ENCODE measurements at regions not wholly inside any gene's neighbourhood (a gene's known extent, or its start where the extent isn't known, plus 50 kb on each side); places are given as distances from the start of the nearest gene placed in this dataset.
"Not testable (repeated sequence)": the region's sequence is repeated elsewhere in the genome, so short reads cannot be mapped to it uniquely, and the experiment has no call there.

- no peak for FAIRE-seq
Observed at GRCh38 chr5:39629946-39630345, 205.2 kb upstream of the DAB2 start.

GRCh38 chr5:39628348-39628747 is 203.6 kb upstream of the DAB2 start:
- FAIRE-seq: no peak

DNA sequence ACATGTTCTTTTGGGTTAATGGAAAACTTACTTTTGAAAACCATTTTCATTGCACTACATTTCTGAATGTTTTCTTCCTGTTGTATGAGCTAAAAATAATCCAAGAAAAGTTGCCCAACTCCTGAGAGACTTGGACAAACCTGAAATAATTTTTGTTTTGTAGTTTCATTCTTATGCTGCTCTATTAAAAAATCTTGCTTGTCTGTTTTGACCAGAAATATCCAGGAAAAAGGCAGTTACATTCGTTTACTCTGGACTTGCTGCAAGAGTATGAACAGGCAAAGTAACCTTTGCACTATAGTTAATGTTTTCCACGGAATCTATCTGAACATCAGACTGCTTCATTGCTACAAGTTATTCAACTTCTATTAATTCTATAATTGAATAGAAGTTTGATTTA is 200.1 kb upstream of the DAB2 start:
- FAIRE-seq: no peak

- FAIRE-seq: no peak
Observed at GRCh38 chr5:39624268-39624886, 199.6 kb upstream of the DAB2 start.

DNA sequence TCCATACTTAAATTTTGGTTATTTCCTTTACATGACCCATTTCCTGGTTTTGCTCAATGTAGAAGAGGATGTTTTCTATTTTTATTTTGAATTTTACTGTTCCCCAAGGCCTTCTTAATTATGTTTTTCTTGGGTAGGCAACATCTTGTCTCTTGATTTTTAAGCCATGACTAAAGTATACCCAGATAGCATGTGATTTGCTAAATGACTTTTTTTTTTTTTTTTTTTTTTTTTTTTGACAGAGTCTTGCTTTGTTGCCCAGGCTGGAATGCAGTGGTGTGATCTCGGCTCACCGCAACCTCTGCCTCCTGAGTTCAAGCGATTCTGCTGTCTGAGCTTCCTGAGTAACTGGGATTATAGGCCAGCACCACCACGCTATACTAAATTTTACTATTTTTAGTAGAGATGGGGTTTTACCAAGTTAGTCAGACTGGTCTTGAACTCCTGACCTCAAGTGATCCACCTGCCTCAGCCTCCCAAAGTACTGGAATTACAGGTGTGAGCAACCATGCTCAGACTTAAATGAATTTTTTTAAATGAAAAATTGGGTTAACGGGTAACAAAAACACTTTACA is 198.6 kb upstream of the DAB2 start:
- no peak for FAIRE-seq

GRCh38 chr5:39622281-39622680 is 197.5 kb upstream of the DAB2 start:
- no peak for FAIRE-seq

GRCh38 chr5:39619168-39619818 is 194.5 kb upstream of the DAB2 start:
- FAIRE-seq: no peak

- no peak for FAIRE-seq
Observed at GRCh38 chr5:39618391-39618790, 193.6 kb upstream of the DAB2 start.

DNA sequence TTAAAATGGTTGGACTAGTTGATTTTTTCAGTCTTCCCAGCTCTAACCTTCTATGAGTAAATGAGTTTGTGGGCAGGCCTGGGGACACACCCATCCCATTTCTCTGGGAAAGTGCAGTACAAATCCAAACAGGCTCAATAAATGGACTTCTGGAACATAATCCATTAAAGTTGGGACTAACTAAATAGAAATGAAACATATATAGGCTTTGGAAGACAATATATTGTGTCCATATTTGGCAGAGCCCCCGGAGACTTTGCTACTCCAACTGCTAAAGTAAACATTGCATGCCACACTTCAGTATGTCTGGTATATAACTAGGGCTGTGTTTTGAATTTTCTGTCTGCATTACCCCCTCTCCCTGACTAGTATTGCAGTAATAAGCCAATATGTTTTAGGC is 191.4 kb upstream of the DAB2 start:
- no peak for FAIRE-seq

DNA sequence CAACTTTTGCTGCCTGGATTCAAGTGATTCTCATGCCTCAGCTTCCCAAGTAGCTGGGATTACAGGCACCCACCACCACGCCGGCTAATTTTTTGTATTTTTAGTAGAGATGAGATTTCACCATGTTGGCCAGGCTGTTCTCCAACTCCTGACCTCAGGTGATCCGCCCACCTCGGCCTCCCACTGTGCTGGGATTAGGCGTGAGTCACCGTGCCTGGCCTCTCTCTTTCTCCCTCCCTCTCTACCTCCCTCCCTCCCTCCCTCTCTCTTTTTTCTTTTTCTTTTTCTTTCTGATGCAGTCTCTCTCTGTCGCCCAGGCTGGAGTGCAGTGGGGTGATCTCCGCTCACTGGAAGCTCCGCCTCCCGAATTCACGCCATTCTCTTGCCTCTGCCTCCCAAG is 186.3 kb upstream of the DAB2 start:
- not testable (repeated sequence) for FAIRE-seq

GRCh38 chr5:39608024-39608423 is 183.2 kb upstream of the DAB2 start:
- FAIRE-seq: no peak

GRCh38 chr5:39606591-39606990 is 181.8 kb upstream of the DAB2 start:
- no peak for FAIRE-seq

- no peak for FAIRE-seq
Observed at GRCh38 chr5:39605588-39606575, 181.1 kb upstream of the DAB2 start.

GRCh38 chr5:39605145-39605544 is 180.4 kb upstream of the DAB2 start:
- no peak for FAIRE-seq

- FAIRE-seq: no peak
Observed at GRCh38 chr5:39604491-39604890, 179.7 kb upstream of the DAB2 start.

DNA sequence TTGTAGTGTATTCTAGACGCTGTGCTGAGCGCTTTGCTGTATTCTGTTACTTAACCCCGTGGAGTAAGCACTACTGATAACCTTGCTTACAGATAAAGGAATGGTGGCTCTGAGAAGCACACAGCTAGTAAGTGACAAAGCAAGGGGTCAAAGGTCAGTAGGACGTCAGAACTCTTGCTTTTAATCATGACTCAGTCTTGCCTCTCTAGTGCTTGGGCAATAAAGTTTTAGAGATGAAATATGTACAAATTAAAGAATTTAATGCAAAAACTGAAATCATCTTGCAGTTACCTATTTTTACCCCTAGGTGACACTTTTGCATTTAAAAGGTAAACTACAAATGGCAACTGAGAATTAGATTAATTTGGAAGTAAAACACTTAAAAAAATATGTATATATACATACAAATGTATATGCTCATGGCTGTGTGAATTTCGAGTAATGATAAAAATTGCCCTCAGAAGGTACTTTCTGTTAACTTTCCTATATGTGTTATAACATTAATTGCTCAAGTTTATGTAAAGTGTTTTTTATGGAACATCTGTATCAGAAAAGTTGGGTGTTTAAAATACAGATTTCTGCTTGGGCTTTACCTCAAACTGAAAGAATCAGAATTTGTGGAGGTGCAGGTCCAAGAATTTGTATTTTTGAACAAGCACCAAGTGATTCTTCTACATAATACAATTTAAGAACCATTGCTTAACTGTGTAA is 175.1 kb upstream of the DAB2 start:
- FAIRE-seq: peak; percentile 96

DNA sequence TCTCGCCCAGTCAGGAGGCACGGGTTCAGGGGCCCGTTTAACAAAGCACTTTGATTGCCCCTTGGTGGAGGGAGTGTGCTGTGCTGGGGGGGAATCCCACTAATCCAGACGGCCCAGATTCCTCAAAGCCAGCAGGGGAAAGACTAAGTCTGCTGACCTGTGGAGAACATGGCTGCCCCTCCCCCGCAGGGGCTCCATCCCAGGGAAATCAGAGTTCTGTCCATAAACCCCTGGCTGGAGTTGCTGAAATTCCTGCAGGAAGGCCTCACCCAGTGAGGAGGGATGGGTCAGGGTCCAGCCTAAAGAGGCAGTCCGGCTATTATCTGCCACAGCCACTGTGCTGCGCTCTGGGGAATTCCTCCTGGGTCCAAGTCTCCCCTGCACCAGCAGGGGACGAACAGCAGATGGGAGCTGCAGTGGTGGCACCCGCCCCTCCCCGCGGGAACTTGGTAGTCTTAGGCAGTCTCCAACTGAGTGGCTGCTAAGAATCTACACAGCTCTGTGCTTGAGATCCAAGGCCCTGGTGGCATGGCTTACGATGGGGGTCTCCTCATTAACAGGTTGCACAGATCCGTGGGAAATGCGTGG is 174.0 kb upstream of the DAB2 start:
- FAIRE-seq: no peak

DNA sequence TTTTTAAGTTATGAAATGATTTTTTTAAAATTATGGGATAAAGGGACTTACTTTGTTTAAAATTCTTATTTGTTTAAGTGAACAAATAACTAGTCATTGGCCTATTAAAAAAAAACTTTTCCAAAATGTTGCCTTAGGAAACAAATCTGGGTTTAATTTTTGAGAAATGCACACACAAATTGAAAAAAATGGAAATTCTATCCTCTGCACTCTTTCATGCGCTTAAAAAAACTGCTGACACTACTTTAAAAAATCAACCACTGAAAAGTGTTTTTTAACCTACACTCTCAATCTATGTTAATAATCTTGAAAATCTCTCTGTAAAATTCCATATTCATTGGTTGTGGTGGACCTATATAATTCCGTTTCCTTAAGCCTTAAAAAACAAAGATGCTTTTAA is 163.4 kb upstream of the DAB2 start:
- FAIRE-seq: no peak

DNA sequence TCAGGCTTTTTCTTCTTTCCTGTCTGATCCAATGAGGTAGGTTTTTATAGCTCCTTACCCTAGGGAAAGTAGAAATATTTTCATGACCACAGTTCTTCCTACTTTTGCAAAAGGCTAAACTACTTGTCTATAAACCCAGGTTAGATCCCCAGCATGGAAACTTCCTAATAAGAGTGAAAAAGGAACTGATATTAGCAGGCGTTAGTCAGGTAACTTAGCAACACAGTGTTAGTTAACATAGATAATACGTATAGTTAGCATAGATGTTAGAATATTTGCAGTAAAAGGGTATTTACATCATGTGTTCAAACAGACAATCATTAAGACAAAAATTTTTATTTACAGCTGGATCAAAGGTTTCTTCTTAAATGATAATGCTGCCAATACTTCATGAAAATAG is 162.9 kb upstream of the DAB2 start:
- FAIRE-seq: no peak

GRCh38 chr5:39586185-39586584 is 161.4 kb upstream of the DAB2 start:
- no peak for FAIRE-seq

GRCh38 chr5:39584927-39585326 is 160.1 kb upstream of the DAB2 start:
- no peak for FAIRE-seq

DNA sequence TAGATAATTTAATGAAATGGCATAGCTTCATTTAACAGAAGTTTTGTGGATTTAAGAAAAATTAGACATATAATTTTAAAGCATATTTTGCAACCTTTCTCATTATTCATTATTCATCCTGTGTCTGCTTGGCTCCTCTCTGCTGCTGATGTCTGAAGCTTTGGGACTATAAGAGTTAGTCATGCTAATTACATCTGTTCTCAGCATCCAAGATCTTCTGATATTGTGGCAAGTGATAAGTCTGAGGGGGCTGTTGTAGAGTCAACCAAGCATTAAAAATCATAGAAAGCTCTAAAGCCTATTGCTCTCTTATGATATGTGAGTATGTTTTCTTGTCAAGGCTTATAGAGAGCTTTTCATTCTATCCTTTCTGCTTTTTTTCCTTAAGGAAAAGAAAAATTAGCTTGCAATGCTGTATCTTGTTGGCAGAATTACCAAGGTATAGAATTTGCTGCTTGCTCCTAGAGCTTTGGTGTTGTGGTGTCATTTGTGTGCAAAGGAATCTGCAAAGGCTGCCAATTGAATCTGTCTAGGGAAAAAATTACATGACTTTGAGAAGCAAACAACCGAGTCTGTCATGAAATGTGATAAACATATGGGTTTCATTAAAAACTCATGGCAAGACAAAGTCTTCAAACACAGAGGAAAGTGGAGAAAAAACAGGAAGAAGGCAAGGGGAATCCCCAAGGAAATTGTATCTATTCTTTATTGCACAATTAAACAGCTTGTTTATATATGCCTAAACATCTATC is 156.1 kb upstream of the DAB2 start:
- peak; percentile 70 for FAIRE-seq
